Prostate gland (tissue), 2 donors: ENCODE measurements at regions not wholly inside any gene's neighbourhood (a gene's known extent, or its start where the extent isn't known, plus 50 kb on each side); places are given as distances from the start of the nearest gene placed in this dataset.

Source experiments
- DNase-seq: peaks from one replicate; pipeline ENCODE4 v3.0.0-alpha.2; 2019; ENCODE audit warnings: low spot score
- H3K27ac ChIP-seq, 2 donors: fragments of 200-600 bp; sonication (generic); 2 replicates each; pipeline ENCODE4 v1.5.1; 2017 to 2019
- H3K27me3 ChIP-seq: fragments of 200-600 bp; sonication (generic); replicated peaks from 2 replicates; pipeline ENCODE4 v1.5.1; 2019; ENCODE audit not compliant: insufficient read depth
- H3K36me3 ChIP-seq, 2 donors: fragments of 200-600 bp; sonication (generic); 1 replicate in 1 of 2; 2 replicates in 1 of 2; pipeline versions ENCODE4 v1.5.1 to v1.8.1; 2017 to 2019
- H3K4me1 ChIP-seq: fragments of 200-600 bp; sonication (generic); replicated peaks from 2 replicates; pipeline ENCODE4 v1.5.1; 2019
- H3K4me3 ChIP-seq, 2 donors: fragments of 200-600 bp; sonication (generic); 2 replicates each; pipeline ENCODE4 v1.5.1; 2017 to 2019
- H3K9me3 ChIP-seq: fragments of 200-600 bp; sonication (generic); 2 replicates; pipeline ENCODE4 v1.5.1; 2017
- POLR2A ChIP-seq: fragments of 450-650 bp; IDR thresholded peaks from one replicate; pipeline ENCODE4 v1.6.1; 2016; ENCODE audit warnings: antibody characterized with exemption, mild to moderate bottlenecking
- POLR2AphosphoS5 ChIP-seq: sonication (generic); formaldehyde crosslinking; IDR thresholded peaks from one replicate; pipeline ENCODE4 v1.6.1; 2017; ENCODE audit warnings: antibody characterized with exemption
- WGBS: methylation state at CpG from one replicate; pipeline ENCODE4 v1.1.5; 2018; 5-methylcytosine and 5-hydroxymethylcytosine counted together
- intact Hi-C: fragments of 100-400 bp; cut with DNase I; formaldehyde crosslinking; loops from one replicate; pipeline ENCODE4 v1.14.2; 2022
- TF ChIP-seq, protein P1 (sequence below), 4 experiments: fragments of 200-600 bp in 2 of 4; fragments of 450-650 bp in 2 of 4; sonication (generic) in 2 of 4; IDR thresholded peaks; 1 replicate in 3 of 4; 2 replicates in 1 of 4; pipeline ENCODE4 v1.5.1; 2016 to 2019; ENCODE audit warnings: antibody characterized with exemption in 4 of 4, mild to moderate bottlenecking in 2 of 4, moderate library complexity in 2 of 4

GRCh38 chr4:104989371-104989770 is 157.3 kb upstream of the TET2 start:
- DNase-seq = no peak
- no peak overlapping the region for H3K4me3 ChIP-seq
- no peak overlapping the region for H3K27ac ChIP-seq
- no peaks in the 10 kb centered on the region for H3K9me3 ChIP-seq
- TF ChIP-seq POLR2A = no peak
- TF ChIP-seq, protein P1, sequence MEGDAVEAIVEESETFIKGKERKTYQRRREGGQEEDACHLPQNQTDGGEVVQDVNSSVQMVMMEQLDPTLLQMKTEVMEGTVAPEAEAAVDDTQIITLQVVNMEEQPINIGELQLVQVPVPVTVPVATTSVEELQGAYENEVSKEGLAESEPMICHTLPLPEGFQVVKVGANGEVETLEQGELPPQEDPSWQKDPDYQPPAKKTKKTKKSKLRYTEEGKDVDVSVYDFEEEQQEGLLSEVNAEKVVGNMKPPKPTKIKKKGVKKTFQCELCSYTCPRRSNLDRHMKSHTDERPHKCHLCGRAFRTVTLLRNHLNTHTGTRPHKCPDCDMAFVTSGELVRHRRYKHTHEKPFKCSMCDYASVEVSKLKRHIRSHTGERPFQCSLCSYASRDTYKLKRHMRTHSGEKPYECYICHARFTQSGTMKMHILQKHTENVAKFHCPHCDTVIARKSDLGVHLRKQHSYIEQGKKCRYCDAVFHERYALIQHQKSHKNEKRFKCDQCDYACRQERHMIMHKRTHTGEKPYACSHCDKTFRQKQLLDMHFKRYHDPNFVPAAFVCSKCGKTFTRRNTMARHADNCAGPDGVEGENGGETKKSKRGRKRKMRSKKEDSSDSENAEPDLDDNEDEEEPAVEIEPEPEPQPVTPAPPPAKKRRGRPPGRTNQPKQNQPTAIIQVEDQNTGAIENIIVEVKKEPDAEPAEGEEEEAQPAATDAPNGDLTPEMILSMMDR (IDR thresholded peaks at IDR 0.05) = no peak
- no peak for TF ChIP-seq POLR2AphosphoS5
- intact Hi-C loops = no loop called here
- no peaks in the 10 kb centered on the region for H3K27me3 ChIP-seq
- no peaks in the 10 kb centered on the region for H3K4me1 ChIP-seq
- no peaks in the 10 kb centered on the region for H3K36me3 ChIP-seq
- WGBS = 42% methylated on average over 4 of the region's 4 CpGs

DNA sequence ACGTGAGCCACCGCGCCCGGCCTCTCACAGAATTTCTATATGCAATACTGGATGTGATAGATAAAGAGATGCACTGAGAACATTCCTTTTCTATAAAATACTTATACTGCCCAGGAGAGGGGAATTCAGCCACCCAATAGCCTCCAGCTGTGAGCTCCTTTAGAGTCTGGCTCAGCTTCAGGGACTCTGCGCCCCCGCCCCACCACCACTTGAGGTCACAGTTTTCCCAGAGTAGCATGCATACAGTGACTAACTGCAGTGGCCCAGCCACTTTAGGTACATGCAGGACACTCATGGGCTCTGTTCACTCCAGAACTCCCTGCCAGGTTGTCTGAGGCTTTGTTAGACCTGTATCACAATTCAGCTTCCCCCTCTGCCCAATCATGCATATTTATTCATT is 144.4 kb upstream of the TET2 start:
- Histone ChIP-seq H3K4me3 (no peak overlapping the region), H3K36me3 (no peaks in the 10 kb centered on the region), H3K4me1 (no peaks in the 10 kb centered on the region), H3K27ac (no peak overlapping the region), H3K9me3 (no peaks in the 10 kb centered on the region), H3K27me3 (no peaks in the 10 kb centered on the region)
- intact Hi-C loops = no loop called here
- TF ChIP-seq, protein P1 (IDR thresholded peaks at IDR 0.05) = no peak
- no peak for TF ChIP-seq POLR2AphosphoS5
- TF ChIP-seq POLR2A = no peak
- no peak for DNase-seq
- WGBS = 96% methylated on average over 6 of the region's 6 CpGs

DNA sequence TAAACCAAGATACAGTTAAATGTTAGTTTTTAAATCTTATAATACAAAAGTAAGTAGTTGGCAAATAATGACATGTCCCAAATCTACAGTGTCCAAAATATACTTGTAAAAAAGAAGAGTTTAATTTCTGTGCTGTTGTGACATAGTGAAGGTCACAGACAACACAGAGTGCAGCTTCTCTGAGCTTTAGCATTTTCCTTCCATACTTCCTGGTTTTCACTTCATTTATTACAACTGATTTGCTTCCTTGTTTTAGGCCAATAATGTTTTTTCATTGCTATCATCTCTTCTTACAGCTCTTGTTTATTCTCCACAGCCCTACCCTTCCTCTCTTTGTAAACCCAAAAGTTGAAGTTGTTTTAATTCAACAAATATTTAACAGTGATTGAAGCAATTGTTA is 132.4 kb upstream of the TET2 start:
- Histone ChIP-seq H3K36me3 (no peaks in the 10 kb centered on the region), H3K4me1 (no peaks in the 10 kb centered on the region), H3K4me3 (no peak overlapping the region), H3K9me3 (no peaks in the 10 kb centered on the region), H3K27me3 (no peaks in the 10 kb centered on the region), H3K27ac (no peak overlapping the region)
- DNase-seq = no peak
- intact Hi-C loops = no loop called here
- no peak for TF ChIP-seq POLR2A
- TF ChIP-seq, protein P1 (IDR thresholded peaks at IDR 0.05) = no peak
- TF ChIP-seq POLR2AphosphoS5 = no peak

DNA sequence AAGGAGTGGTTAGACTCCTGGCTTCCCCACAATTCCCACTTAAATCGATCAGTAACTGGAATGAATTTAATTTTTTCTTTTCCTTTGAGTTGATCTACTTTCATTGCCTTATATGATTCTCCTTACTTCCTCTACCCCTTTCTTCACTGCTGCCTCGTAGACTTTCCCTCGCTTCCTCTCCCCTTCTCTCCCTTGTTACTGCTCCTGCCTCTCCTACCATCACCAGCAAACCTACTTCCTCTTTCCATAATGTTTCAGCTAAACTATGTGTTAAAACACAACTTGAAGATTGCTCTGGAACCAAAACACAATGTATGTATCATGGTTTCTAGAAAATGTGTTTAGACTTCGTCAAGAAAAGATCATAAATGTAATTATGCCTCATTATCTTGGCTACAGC is 132.0 kb upstream of the TET2 start:
- Histone ChIP-seq H3K27ac (no peak overlapping the region), H3K9me3 (no peaks in the 10 kb centered on the region), H3K36me3 (no peaks in the 10 kb centered on the region), H3K4me3 (no peak overlapping the region), H3K4me1 (no peaks in the 10 kb centered on the region), H3K27me3 (no peaks in the 10 kb centered on the region)
- intact Hi-C loops = no loop called here
- no peak for DNase-seq
- 82% methylated on average over 4 of the region's 4 CpGs for WGBS
- TF ChIP-seq, protein P1 (IDR thresholded peaks at IDR 0.05) = no peak
- TF ChIP-seq POLR2A = no peak
- no peak for TF ChIP-seq POLR2AphosphoS5

- no peak overlapping the region for H3K27ac ChIP-seq
- intact Hi-C loops = no loop called here
- TF ChIP-seq POLR2AphosphoS5 (no peak), POLR2A (no peak)
- TF ChIP-seq, protein P1 (IDR thresholded peaks at IDR 0.05) = no peak
- DNase-seq = no peak
- no peaks in the 10 kb centered on the region for H3K36me3 ChIP-seq
- H3K4me3 ChIP-seq = no peak overlapping the region
- H3K27me3 ChIP-seq = no peaks in the 10 kb centered on the region
- no peaks in the 10 kb centered on the region for H3K4me1 ChIP-seq
- WGBS = 91% methylated on average over 3 of the region's 3 CpGs
- H3K9me3 ChIP-seq = no peaks in the 10 kb centered on the region
These were observed 130.9 kb upstream of the TET2 start for GRCh38 chr4:105015750-105016149.
